K562 (cell line): ENCODE measurements at regions not wholly inside any gene's neighbourhood (a gene's known extent, or its start where the extent isn't known, plus 50 kb on each side); places are given as distances from the start of the nearest gene placed in this dataset.

Experiments
- ATAC-seq: fragments of 200-7000 bp; cut with Tn5 transposase; 3 replicates; pipeline ENCODE4 v1.9.1; 2020; ENCODE audit warnings: moderate library complexity
- BruUV-seq: library from RNA; stranded (reverse); fragments of 400-500 nt; replicated peaks from 2 replicates; lab custom pipeline; 2021; lab: Mats Ljungman, UMichigan
- CTCF ChIA-PET: fragments of 300-600 bp; formaldehyde crosslinking; extraction: SDS; loops from one replicate; lab custom pipeline; 2021; ENCODE audit warnings: low intra/inter-chr PET ratio; lab: Yijun Ruan, JAX
- POLR2A ChIA-PET: fragments of 300-600, 350-650 bp; sonication (Branson Sonifier 250); formaldehyde crosslinking; extraction: SDS; loops from one replicate; lab custom pipeline; 2021; ENCODE audit warnings: antibody characterized with exemption, inconsistent platforms; lab: Yijun Ruan, JAX
- DNase-seq, 4 experiments: peaks; one replicate each; pipeline versions ENCODE4 v3.0.0 to v3.0.0-alpha.2; 2011 to 2018; ENCODE audit warnings: low spot score in 3 of 4, mixed read lengths in 3 of 4; ENCODE audit errors: extremely low read depth in 1 of 4
- FAIRE-seq: peaks from 2 replicates; lab custom pipeline; 2011; peaks lifted over from hg19 to GRCh38; lab: Jason Lieb, UNC
- H2AFZ ChIP-seq: 2 replicates; pipeline ENCODE4 v1.6.0; 2011; ENCODE audit warnings: low read depth, low read length, control low read depth, inconsistent platforms
- H3K27ac ChIP-seq: fragments of 200-600 bp; 3 replicates; pipeline ENCODE4 v1.8.0; 2011; ENCODE audit warnings: low read depth, mild to moderate bottlenecking, control low read depth, inconsistent platforms, low read length, moderate library complexity, mixed read lengths; ENCODE audit errors: extremely low read depth
- H3K27me3 ChIP-seq, 2 experiments: fragments of 300-600 bp in 1 of 2; 2 replicates in 1 of 2; 3 replicates in 1 of 2; pipeline versions ENCODE4 v1.6.0 to v1.8.0; 2011; ENCODE audit warnings: inconsistent platforms in 2 of 2, low read length in 2 of 2, mild to moderate bottlenecking in 1 of 2, mixed read lengths in 1 of 2, moderate library complexity in 1 of 2; ENCODE audit not compliant: control insufficient read depth in 2 of 2, insufficient read depth in 2 of 2
- H3K36me3 ChIP-seq: fragments of 300-600 bp; 3 replicates; pipeline ENCODE4 v1.8.0; 2011; ENCODE audit warnings: mild to moderate bottlenecking, low read length, inconsistent platforms; ENCODE audit not compliant: control insufficient read depth, insufficient read depth
- H3K4me1 ChIP-seq, 2 experiments: fragments of 200-600 bp in 1 of 2; replicated peaks in 1 of 2; 2 replicates in 1 of 2; 3 replicates in 1 of 2; pipeline versions ENCODE4 v1.5.1 to v1.8.0; 2011; ENCODE audit warnings: inconsistent platforms in 2 of 2, low read length in 2 of 2, mild to moderate bottlenecking in 1 of 2, mixed read lengths in 1 of 2, moderate library complexity in 1 of 2; ENCODE audit not compliant: control insufficient read depth in 2 of 2, insufficient read depth in 2 of 2
- H3K4me2 ChIP-seq: 2 replicates; pipeline ENCODE4 v1.6.1; 2011; ENCODE audit warnings: low read length, control low read depth, inconsistent platforms, mixed read lengths; ENCODE audit not compliant: insufficient read depth
- H3K4me3 ChIP-seq: fragments of 200-600 bp; sonication (generic), shearing (Covaris generic); 2 replicates; pipeline ENCODE4 v1.5.1; 2016; ENCODE audit warnings: control low read depth, inconsistent platforms
- H3K79me2 ChIP-seq: fragments of 200-600 bp; 3 replicates; pipeline ENCODE4 v1.8.0; 2011; ENCODE audit warnings: low read length, inconsistent platforms; ENCODE audit not compliant: control insufficient read depth, insufficient read depth
- H3K9ac ChIP-seq, 2 experiments: 2 replicates each; pipeline versions ENCODE4 v1.6.0 to v1.6.1; 2011; ENCODE audit warnings: low read depth in 2 of 2, low read length in 2 of 2, control low read depth in 1 of 2, inconsistent platforms in 1 of 2, mild to moderate bottlenecking in 1 of 2, mixed read lengths in 1 of 2; ENCODE audit not compliant: insufficient read depth in 1 of 2
- H3K9me1 ChIP-seq: one replicate; pipeline ENCODE4 v1.6.0; 2011; ENCODE audit warnings: inconsistent platforms, mild to moderate bottlenecking, low read length, moderate library complexity; ENCODE audit not compliant: control insufficient read depth, insufficient read depth
- H3K9me3 ChIP-seq: replicated peaks from 2 replicates; pipeline ENCODE4 v1.5.1; 2011; ENCODE audit warnings: low read depth, low read length, inconsistent platforms; ENCODE audit not compliant: control insufficient read depth, insufficient read depth
- H4K20me1 ChIP-seq: replicated peaks from 2 replicates; pipeline ENCODE4 v1.6.1; 2011; ENCODE audit warnings: low read length, inconsistent platforms, mixed read lengths; ENCODE audit not compliant: control insufficient read depth, insufficient read depth
- ATF3 ChIP-seq, 2 experiments: fragments of 450-650 bp in 1 of 2; sonication (generic) in 1 of 2; formaldehyde crosslinking in 1 of 2; IDR thresholded peaks in 1 of 2; conservative IDR thresholded peaks in 1 of 2; 2 replicates each; pipeline versions ENCODE4 v1.6.1 to v1.8.1; 2016 to 2023; ENCODE audit warnings: mild to moderate bottlenecking in 2 of 2, moderate library complexity in 2 of 2, inconsistent platforms in 1 of 2, missing genetic modification reagents in 1 of 2
- BCL6 ChIP-seq: fragments of 250-450 bp; sonication (Bioruptor Pico); IDR thresholded peaks from 2 replicates; pipeline ENCODE4 v1.4.0; 2020
- KAT7 ChIP-seq: sonication (generic); formaldehyde crosslinking; IDR thresholded peaks from 2 replicates; pipeline ENCODE4 v1.8.0; 2022; ENCODE audit warnings: missing genetic modification reagents, mild to moderate bottlenecking, borderline replicate concordance
- NFYB ChIP-seq: IDR thresholded peaks from 2 replicates; pipeline ENCODE4 v1.6.1; 2011; ENCODE audit warnings: mild to moderate bottlenecking, moderate library complexity; ENCODE audit not compliant: insufficient read length; ENCODE audit errors: extremely low read depth
- PHF8 ChIP-seq: fragments of 200-600 bp; sonication (generic); IDR thresholded peaks from 2 replicates; pipeline ENCODE4 v1.6.1; 2012; ENCODE audit warnings: mixed run types, mild to moderate bottlenecking, inconsistent platforms, low read length, moderate library complexity, borderline replicate concordance
- RFX5 ChIP-seq: IDR thresholded peaks from 2 replicates; pipeline ENCODE4 v1.6.1; 2011; ENCODE audit warnings: low read depth, mild to moderate bottlenecking, improper control_type of control experiment, low read length
- SNRNP70 ChIP-seq: fragments of 200-400 bp; formaldehyde crosslinking; optimal IDR thresholded peaks from 2 replicates; pipeline ENCODE3; 2017; ENCODE audit warnings: low read depth, low read length
- STAG1 ChIP-seq: sonication (generic); formaldehyde crosslinking; IDR thresholded peaks from 2 replicates; pipeline ENCODE4 v1.5.0; 2020; ENCODE audit warnings: missing genetic modification reagents, borderline replicate concordance
- THAP7 ChIP-seq: fragments of 250-450 bp; sonication (Bioruptor Pico); IDR thresholded peaks from 2 replicates; pipeline ENCODE4 v1.5.0; 2021
- ZNF232 ChIP-seq: sonication (generic); formaldehyde crosslinking; IDR thresholded peaks from 2 replicates; pipeline ENCODE4 v1.8.0; 2022; ENCODE audit warnings: mild to moderate bottlenecking, missing genetic modification reagents
- ZNF644 ChIP-seq: fragments of 200-800 bp; sonication (Bioruptor generic); IDR thresholded peaks from 2 replicates; pipeline ENCODE4 v1.6.1; 2016; ENCODE audit warnings: low read depth, missing genetic modification characterization, missing compliant biosample characterization
- WGBS: fragments of 100-300 bp; shearing (Covaris generic); methylation state at CpG from one replicate; pipeline ENCODE4 v1.1.6; 2016; ENCODE audit warnings: low coverage, mixed read lengths; ENCODE audit not compliant: insufficient coverage; ENCODE audit errors: missing lambda C conversion rate; 5-methylcytosine and 5-hydroxymethylcytosine counted together
- in situ Hi-C: fragments of 300-500 bp; cut with MboI; formaldehyde crosslinking; loops from 4 replicates; pipeline ENCODE4 v1.15.0; 2018; ENCODE audit warnings: inconsistent platforms, mixed read lengths
- intact Hi-C: fragments of 100-400 bp; cut with micrococcal nuclease; formaldehyde crosslinking; loops from 2 replicates; pipeline ENCODE4 v1.14.2; 2022
- TF ChIP-seq, protein P1 (sequence below): fragments of 250-450 bp; sonication (Bioruptor Pico); IDR thresholded peaks from 2 replicates; pipeline ENCODE4 v1.5.0; 2021
- TF ChIP-seq, protein P2 (sequence below): fragments of 250-450 bp; sonication (Bioruptor Pico); IDR thresholded peaks from 2 replicates; pipeline ENCODE4 v1.8.0; 2022; ENCODE audit warnings: inconsistent platforms, mild to moderate bottlenecking, moderate library complexity, borderline replicate concordance
- TF ChIP-seq, protein P3 (sequence below): sonication (generic); formaldehyde crosslinking; IDR thresholded peaks from 2 replicates; pipeline ENCODE4 v1.5.0; 2020; ENCODE audit warnings: missing genetic modification reagents

DNA sequence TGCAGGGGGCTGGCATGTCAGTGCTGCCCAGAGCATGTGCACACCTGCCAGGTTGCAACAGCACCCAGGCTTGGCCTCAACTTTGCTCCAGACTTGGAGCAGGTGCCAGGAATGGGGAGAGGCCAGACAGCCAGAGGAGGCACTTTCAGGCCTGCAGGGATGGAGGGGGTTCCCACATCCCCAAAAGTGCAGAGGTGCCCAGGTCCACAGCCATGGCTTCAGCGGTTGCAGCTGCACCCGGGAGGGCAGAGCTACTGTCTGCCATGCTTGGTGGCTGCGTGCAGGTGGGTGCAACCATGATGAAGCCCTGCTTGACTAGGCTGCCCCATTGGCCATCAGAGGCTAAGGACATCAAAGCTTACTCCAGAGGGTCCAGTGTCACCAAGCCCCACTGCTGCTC lies 196.8 kb upstream of the VRK2 start (continued):
- TF ChIP-seq ATF3 (IDR thresholded peaks at IDR 0.05) (no peak), ATF3 (CRISPR knock-in tag; conservative IDR thresholded peaks at IDR 0.05) (no peak)

DNA sequence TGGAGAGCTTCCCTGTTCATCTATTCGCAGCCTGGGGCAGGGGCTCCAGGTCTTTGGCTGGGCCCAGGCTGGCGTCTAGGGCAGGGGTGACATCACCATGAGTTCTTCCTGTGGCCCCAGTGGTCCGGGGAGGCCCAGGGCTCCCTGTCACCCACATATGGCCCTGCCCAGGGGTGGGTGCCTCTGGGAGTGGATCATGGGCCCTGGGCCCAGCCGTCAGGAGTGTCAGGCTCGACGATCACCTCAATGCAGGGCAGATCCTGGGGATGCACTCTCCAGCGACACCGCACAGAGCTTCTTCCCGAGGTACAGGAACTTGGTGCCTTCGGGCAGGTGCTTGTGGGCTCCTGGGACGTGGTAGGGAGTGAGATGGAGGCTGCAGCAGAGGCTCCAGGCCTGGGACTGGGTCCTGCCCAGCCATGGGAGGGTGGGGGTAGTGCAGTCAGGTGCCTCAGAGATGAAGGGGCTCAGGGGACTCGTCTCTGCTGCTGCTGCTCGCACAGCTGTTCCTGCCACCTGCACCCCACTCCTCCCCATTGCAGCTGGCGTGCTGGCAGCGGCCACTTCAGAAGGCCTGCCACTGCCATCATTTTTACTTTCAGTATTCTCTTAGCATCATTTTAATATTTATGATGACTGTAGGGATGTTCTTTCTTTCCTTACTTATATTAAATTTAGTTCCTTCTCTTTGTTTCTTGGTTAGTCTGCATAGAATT lies 196.0 kb upstream of the VRK2 start:
- H3K27me3 ChIP-seq: no peaks in the 10 kb centered on the region
- H3K9me3 ChIP-seq: no peaks in the 10 kb centered on the region
- in situ Hi-C loops: no loop called here
- ChIA-PET CTCF (no interaction called here), POLR2A (no interaction called here)
- H3K79me2 ChIP-seq: no peaks in the 10 kb centered on the region
- ATAC-seq: no peak
- intact Hi-C loops: no loop called here
- peaks cover 0 to 6% of the 10 kb centered on the region in 2 experiments; a peak in 1 of 5 replicates for H3K4me1 ChIP-seq
- H3K4me2 ChIP-seq: no peak overlapping the region
- no peak for DNase-seq
- H3K27ac ChIP-seq: no peak overlapping the region
- under 1% methylated on average over 12 of the region's 15 CpGs for WGBS
- no peak overlapping the region for H3K9ac ChIP-seq
- H2AFZ ChIP-seq: no peak overlapping the region
- FAIRE-seq: no peak
- H3K4me3 ChIP-seq: no peak overlapping the region
- no peaks in the 10 kb centered on the region for H4K20me1 ChIP-seq
- no TSS peak for BruUV-seq
- H3K9me1 ChIP-seq: no peaks in the 10 kb centered on the region
- H3K36me3 ChIP-seq: no peaks in the 10 kb centered on the region
- TF ChIP-seq NFYB: no peak
- TF ChIP-seq THAP7: no peak
- TF ChIP-seq, protein P1, sequence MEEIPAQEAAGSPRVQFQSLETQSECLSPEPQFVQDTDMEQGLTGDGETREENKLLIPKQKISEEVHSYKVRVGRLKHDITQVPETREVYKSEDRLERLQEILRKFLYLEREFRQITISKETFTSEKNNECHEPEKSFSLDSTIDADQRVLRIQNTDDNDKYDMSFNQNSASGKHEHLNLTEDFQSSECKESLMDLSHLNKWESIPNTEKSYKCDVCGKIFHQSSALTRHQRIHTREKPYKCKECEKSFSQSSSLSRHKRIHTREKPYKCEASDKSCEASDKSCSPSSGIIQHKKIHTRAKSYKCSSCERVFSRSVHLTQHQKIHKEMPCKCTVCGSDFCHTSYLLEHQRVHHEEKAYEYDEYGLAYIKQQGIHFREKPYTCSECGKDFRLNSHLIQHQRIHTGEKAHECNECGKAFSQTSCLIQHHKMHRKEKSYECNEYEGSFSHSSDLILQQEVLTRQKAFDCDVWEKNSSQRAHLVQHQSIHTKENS (CRISPR knock-in tag): no peak
- TF ChIP-seq, protein P2, sequence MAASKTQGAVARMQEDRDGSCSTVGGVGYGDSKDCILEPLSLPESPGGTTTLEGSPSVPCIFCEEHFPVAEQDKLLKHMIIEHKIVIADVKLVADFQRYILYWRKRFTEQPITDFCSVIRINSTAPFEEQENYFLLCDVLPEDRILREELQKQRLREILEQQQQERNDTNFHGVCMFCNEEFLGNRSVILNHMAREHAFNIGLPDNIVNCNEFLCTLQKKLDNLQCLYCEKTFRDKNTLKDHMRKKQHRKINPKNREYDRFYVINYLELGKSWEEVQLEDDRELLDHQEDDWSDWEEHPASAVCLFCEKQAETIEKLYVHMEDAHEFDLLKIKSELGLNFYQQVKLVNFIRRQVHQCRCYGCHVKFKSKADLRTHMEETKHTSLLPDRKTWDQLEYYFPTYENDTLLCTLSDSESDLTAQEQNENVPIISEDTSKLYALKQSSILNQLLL: no peak
- no peak for TF ChIP-seq PHF8
- no peak for TF ChIP-seq RFX5
- no peak for TF ChIP-seq KAT7
- no peak for TF ChIP-seq ZNF644
- TF ChIP-seq STAG1: no peak
- TF ChIP-seq, protein P3, sequence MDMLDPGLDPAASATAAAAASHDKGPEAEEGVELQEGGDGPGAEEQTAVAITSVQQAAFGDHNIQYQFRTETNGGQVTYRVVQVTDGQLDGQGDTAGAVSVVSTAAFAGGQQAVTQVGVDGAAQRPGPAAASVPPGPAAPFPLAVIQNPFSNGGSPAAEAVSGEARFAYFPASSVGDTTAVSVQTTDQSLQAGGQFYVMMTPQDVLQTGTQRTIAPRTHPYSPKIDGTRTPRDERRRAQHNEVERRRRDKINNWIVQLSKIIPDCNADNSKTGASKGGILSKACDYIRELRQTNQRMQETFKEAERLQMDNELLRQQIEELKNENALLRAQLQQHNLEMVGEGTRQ (CRISPR knock-in tag): no peak
- no peak for TF ChIP-seq SNRNP70
- no peak for TF ChIP-seq ZNF232 (CRISPR knock-in tag)
- no peak for TF ChIP-seq BCL6 (CRISPR knock-in tag)
